HEK293 (cell line): ENCODE measurements at regions not wholly inside any gene's neighbourhood (a gene's known extent, or its start where the extent isn't known, plus 50 kb on each side); places are given as distances from the start of the nearest gene placed in this dataset.

ENCODE experiments used
- CTCF ChIA-PET: fragments of 350-600 bp; formaldehyde crosslinking; extraction: SDS; loops from one replicate; lab custom pipeline; 2021; ENCODE audit warnings: antibody characterized with exemption; lab: Yijun Ruan, JAX
- POLR2A ChIA-PET: fragments of 300-600 bp; formaldehyde crosslinking; extraction: SDS; loops from one replicate; lab custom pipeline; 2020; ENCODE audit warnings: antibody characterized with exemption, inconsistent platforms; lab: Yijun Ruan, JAX
- H3K27ac ChIP-seq: fragments of 200-500 bp; sonication (Bioruptor generic); 2 replicates; pipeline ENCODE4 v1.5.1; 2014; ENCODE audit warnings: low read depth, low read length, control low read depth, inconsistent platforms; ENCODE audit errors: extremely low read depth
- H3K36me3 ChIP-seq, 2 experiments: fragments of 200-500 bp in 1 of 2; sonication (Bioruptor generic) in 1 of 2; 1 replicate in 1 of 2; 2 replicates in 1 of 2; pipeline ENCODE4 v1.5.1; 2014 to 2017; ENCODE audit warnings: inconsistent platforms in 2 of 2, low read length in 2 of 2; ENCODE audit not compliant: control insufficient read depth in 2 of 2, insufficient read depth in 1 of 2
- H3K4me1 ChIP-seq: fragments of 200-500 bp; sonication (Bioruptor generic); 2 replicates; pipeline ENCODE4 v1.5.1; 2014; ENCODE audit warnings: mild to moderate bottlenecking, low read length, inconsistent platforms; ENCODE audit not compliant: control insufficient read depth, insufficient read depth
- H3K4me3 ChIP-seq: 2 replicates; pipeline ENCODE4 v1.5.1; 2011; ENCODE audit warnings: low read depth, mild to moderate bottlenecking, control low read depth, low read length, moderate library complexity
- H3K9me3 ChIP-seq: fragments of 200-500 bp; sonication (Bioruptor generic); 2 replicates; pipeline ENCODE4 v1.5.1; 2014; ENCODE audit warnings: low read depth, low read length, inconsistent platforms; ENCODE audit not compliant: control insufficient read depth, insufficient read depth
- HOXD13 ChIP-seq: sonication (generic); formaldehyde crosslinking; IDR thresholded peaks from 2 replicates; pipeline ENCODE4 v1.8.0; 2022; ENCODE audit warnings: missing genetic modification reagents, borderline replicate concordance
- RBAK ChIP-seq: fragments of 450-650 bp; formaldehyde crosslinking; IDR thresholded peaks from 2 replicates; pipeline ENCODE4 v1.5.1; 2016; ENCODE audit warnings: missing biosample characterization, missing genetic modification characterization
- SP2 ChIP-seq: fragments of 450-650 bp; formaldehyde crosslinking; IDR thresholded peaks from 2 replicates; pipeline ENCODE4 v1.5.1; 2016; ENCODE audit warnings: missing biosample characterization, missing genetic modification characterization
- SP7 ChIP-seq: fragments of 450-650 bp; formaldehyde crosslinking; IDR thresholded peaks from 2 replicates; pipeline ENCODE4 v1.5.1; 2016; ENCODE audit warnings: missing biosample characterization, missing genetic modification characterization
- WT1 ChIP-seq: fragments of 450-650 bp; formaldehyde crosslinking; IDR thresholded peaks from 2 replicates; pipeline ENCODE4 v1.5.1; 2016; ENCODE audit warnings: missing biosample characterization, missing genetic modification characterization
- ZBTB1 ChIP-seq: fragments of 450-650 bp; formaldehyde crosslinking; IDR thresholded peaks from 2 replicates; pipeline ENCODE4 v1.5.1; 2016; ENCODE audit warnings: missing biosample characterization, missing genetic modification characterization
- ZBTB8A ChIP-seq: fragments of 450-650 bp; formaldehyde crosslinking; IDR thresholded peaks from 2 replicates; pipeline ENCODE4 v1.5.1; 2016; ENCODE audit warnings: missing biosample characterization, missing genetic modification characterization
- ZFHX2 ChIP-seq: fragments of 450-650 bp; formaldehyde crosslinking; conservative IDR thresholded peaks from 2 replicates; pipeline ENCODE4 v1.5.1; 2016; ENCODE audit warnings: missing biosample characterization, missing genetic modification characterization
- ZFP37 ChIP-seq: fragments of 450-650 bp; formaldehyde crosslinking; IDR thresholded peaks from 2 replicates; pipeline ENCODE4 v1.5.1; 2016; ENCODE audit warnings: missing biosample characterization, missing genetic modification characterization
- ZIC2 ChIP-seq: fragments of 450-650 bp; formaldehyde crosslinking; IDR thresholded peaks from 2 replicates; pipeline ENCODE4 v1.5.1; 2016; ENCODE audit warnings: missing biosample characterization, missing genetic modification characterization
- ZNF10 ChIP-seq: fragments of 450-650 bp; formaldehyde crosslinking; IDR thresholded peaks from 2 replicates; pipeline ENCODE4 v1.5.1; 2017; ENCODE audit warnings: missing biosample characterization, missing genetic modification characterization
- ZNF132 ChIP-seq: fragments of 450-650 bp; formaldehyde crosslinking; IDR thresholded peaks from 2 replicates; pipeline ENCODE4 v1.5.1; 2017; ENCODE audit warnings: missing biosample characterization, missing genetic modification characterization, borderline replicate concordance
- ZNF175 ChIP-seq: fragments of 450-650 bp; formaldehyde crosslinking; IDR thresholded peaks from 2 replicates; pipeline ENCODE4 v1.5.1; 2016; ENCODE audit warnings: missing biosample characterization, missing genetic modification characterization
- ZNF221 ChIP-seq: fragments of 450-650 bp; formaldehyde crosslinking; IDR thresholded peaks from 2 replicates; pipeline ENCODE4 v1.5.1; 2017; ENCODE audit warnings: missing biosample characterization, missing genetic modification characterization, borderline replicate concordance
- ZNF266 ChIP-seq: fragments of 450-650 bp; formaldehyde crosslinking; IDR thresholded peaks from 2 replicates; pipeline ENCODE4 v1.5.1; 2016; ENCODE audit warnings: missing biosample characterization, missing genetic modification characterization, low read depth
- ZNF596 ChIP-seq: fragments of 450-650 bp; IDR thresholded peaks from 2 replicates; pipeline ENCODE4 v1.5.0; 2018; ENCODE audit warnings: missing biosample characterization, mild to moderate bottlenecking, missing genetic modification characterization, moderate library complexity
- ZNF654 ChIP-seq: fragments of 450-650 bp; formaldehyde crosslinking; IDR thresholded peaks from 2 replicates; pipeline ENCODE4 v1.5.1; 2016; ENCODE audit warnings: low read depth, missing biosample characterization, missing genetic modification characterization
- ZNF670 ChIP-seq: fragments of 450-650 bp; formaldehyde crosslinking; IDR thresholded peaks from 2 replicates; pipeline ENCODE4 v1.5.1; 2016; ENCODE audit warnings: missing biosample characterization, missing genetic modification characterization, low read depth
- ZNF768 ChIP-seq: fragments of 450-650 bp; formaldehyde crosslinking; IDR thresholded peaks from 2 replicates; pipeline ENCODE4 v1.5.1; 2018; ENCODE audit warnings: missing biosample characterization, mild to moderate bottlenecking, missing genetic modification characterization
- ZNF791 ChIP-seq: fragments of 450-650 bp; formaldehyde crosslinking; IDR thresholded peaks from 2 replicates; pipeline ENCODE4 v1.5.1; 2016; ENCODE audit warnings: missing biosample characterization, missing genetic modification characterization
- TF ChIP-seq, protein P1 (sequence below): fragments of 450-650 bp; formaldehyde crosslinking; IDR thresholded peaks from 2 replicates; pipeline ENCODE4 v1.5.1; 2017; ENCODE audit warnings: missing biosample characterization, missing genetic modification characterization
- TF ChIP-seq, protein P2 (sequence below): fragments of 450-650 bp; formaldehyde crosslinking; IDR thresholded peaks from 2 replicates; pipeline ENCODE4 v1.5.0; 2017; ENCODE audit warnings: missing biosample characterization, missing genetic modification characterization, borderline replicate concordance
- TF ChIP-seq, protein P3 (sequence below): fragments of 450-650 bp; formaldehyde crosslinking; IDR thresholded peaks from 2 replicates; pipeline ENCODE4 v1.5.1; 2017; ENCODE audit warnings: missing biosample characterization, missing genetic modification characterization

DNA sequence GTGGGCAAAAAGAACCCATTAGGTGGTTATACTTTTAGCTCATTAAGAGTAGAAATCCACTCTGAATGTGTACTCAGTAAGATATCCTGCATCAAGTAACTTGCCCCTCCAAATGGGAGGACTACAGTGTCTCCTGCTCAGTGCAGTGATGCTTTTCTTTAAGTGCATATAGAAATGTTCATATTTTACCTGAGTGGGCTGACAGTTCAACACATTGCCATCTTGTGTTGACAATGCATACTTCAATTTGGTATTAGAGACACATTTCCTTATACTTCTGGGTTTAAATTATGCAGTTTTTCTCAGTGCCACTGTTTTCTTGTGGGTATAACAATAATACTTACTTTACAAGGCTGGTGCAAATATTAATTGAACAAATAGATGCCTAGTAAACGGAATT, 318.6 kb upstream of the TMPRSS15 start:
- Histone ChIP-seq H3K4me1 (no peaks in the 10 kb centered on the region), H3K4me3 (no peak overlapping the region), H3K36me3 (no peaks in the 10 kb centered on the region), H3K27ac (no peak overlapping the region), H3K9me3 (no peaks in the 10 kb centered on the region)
- no peak for TF ChIP-seq ZBTB8A (tag by site-specific recombination)
- TF ChIP-seq ZNF10 (tag by site-specific recombination), result no peak
- TF ChIP-seq SP7 (tag by site-specific recombination), result no peak
- no peak for TF ChIP-seq ZIC2 (tag by site-specific recombination)
- no peak for TF ChIP-seq ZNF670
- ChIA-PET POLR2A (no interaction called here), CTCF (interaction anchor here (0.7 kb wide), 1 partner anchor 786 kb away, joined by 3 read pairs; no protein-coding TSS in a partner anchor)

- Histone ChIP-seq H3K27ac (no peak overlapping the region), H3K36me3 (no peaks in the 10 kb centered on the region), H3K4me3 (no peak overlapping the region), H3K4me1 (no peaks in the 10 kb centered on the region), H3K9me3 (no peaks in the 10 kb centered on the region)
- CTCF ChIA-PET, result interaction anchor here (0.7 kb wide), 1 partner anchor 785 kb away, joined by 3 read pairs; no protein-coding TSS in a partner anchor
- TF ChIP-seq ZNF596 (tag by site-specific recombination) (no peak), ZNF654 (no peak), ZNF791 (tag by site-specific recombination) (no peak)
- POLR2A ChIA-PET, result no interaction called here
Measured at GRCh38 chr21:18723171-18723570, 319.6 kb upstream of the TMPRSS15 start.

DNA sequence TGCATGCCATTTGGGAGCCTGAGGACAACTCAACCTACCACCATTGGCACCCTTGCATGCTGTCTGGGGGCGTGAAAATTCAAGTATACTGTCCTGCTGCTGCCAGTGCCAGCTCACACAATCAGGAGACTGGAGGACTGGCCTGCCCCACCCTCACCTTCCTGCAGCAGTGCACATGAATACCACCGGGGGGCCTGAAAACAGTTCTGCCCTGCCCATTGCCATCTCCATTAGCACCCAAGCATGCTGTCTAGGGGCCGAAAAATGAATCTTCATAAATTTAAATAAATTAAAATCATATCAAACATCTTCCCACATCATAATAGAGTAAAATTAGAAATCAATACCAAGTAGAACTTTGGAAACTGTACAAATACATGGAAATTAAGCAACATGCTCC, 322.1 kb upstream of the TMPRSS15 start:
- Histone ChIP-seq H3K4me3 (no peak overlapping the region), H3K27ac (no peak overlapping the region), H3K36me3 (no peaks in the 10 kb centered on the region), H3K9me3 (no peaks in the 10 kb centered on the region), H3K4me1 (no peaks in the 10 kb centered on the region)
- ChIA-PET CTCF (no interaction called here), POLR2A (no interaction called here)
- TF ChIP-seq SP2 (tag by site-specific recombination) (no peak), ZNF791 (tag by site-specific recombination) (no peak)

DNA sequence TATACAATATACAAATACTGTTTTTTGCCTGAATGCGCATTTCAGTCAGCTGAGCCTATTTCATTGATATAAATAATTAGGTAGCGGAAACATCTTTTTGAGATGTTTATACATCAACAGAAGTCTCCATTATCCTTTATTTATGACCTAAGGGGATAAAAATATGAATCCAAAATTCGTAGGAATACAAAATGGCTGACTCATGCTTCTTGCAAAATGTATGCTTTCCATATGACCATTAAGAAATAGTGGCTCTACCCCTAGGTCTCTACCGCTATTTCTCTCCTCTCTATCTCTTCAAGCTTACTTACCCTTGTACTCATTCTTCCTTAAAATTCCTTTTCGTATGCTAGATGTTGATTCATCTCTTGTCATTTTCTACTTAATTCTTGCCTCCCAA, 338.4 kb upstream of the TMPRSS15 start:
- no peaks in the 10 kb centered on the region for H3K36me3 ChIP-seq
- no peak overlapping the region for H3K27ac ChIP-seq
- no peaks in the 10 kb centered on the region for H3K4me1 ChIP-seq
- ChIA-PET POLR2A (no interaction called here), CTCF (interaction anchor here (0.7 kb wide), 1 partner anchor 57 kb away, joined by 3 read pairs; no protein-coding TSS in a partner anchor)
- no peak for TF ChIP-seq ZNF10 (tag by site-specific recombination)
- no peak for TF ChIP-seq RBAK
- TF ChIP-seq ZBTB1 (tag by site-specific recombination), result no peak
- no peak for TF ChIP-seq ZFP37 (tag by site-specific recombination)
- no peak for TF ChIP-seq ZFHX2 (tag by site-specific recombination)
- no peak for TF ChIP-seq ZIC2 (tag by site-specific recombination)
- no peak for TF ChIP-seq ZNF266 (tag by site-specific recombination)
- no peak for TF ChIP-seq ZNF175 (tag by site-specific recombination)
- no peak for TF ChIP-seq ZNF768
- TF ChIP-seq, protein P1, sequence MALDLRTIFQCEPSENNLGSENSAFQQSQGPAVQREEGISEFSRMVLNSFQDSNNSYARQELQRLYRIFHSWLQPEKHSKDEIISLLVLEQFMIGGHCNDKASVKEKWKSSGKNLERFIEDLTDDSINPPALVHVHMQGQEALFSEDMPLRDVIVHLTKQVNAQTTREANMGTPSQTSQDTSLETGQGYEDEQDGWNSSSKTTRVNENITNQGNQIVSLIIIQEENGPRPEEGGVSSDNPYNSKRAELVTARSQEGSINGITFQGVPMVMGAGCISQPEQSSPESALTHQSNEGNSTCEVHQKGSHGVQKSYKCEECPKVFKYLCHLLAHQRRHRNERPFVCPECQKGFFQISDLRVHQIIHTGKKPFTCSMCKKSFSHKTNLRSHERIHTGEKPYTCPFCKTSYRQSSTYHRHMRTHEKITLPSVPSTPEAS, result no peak
- TF ChIP-seq, protein P2, sequence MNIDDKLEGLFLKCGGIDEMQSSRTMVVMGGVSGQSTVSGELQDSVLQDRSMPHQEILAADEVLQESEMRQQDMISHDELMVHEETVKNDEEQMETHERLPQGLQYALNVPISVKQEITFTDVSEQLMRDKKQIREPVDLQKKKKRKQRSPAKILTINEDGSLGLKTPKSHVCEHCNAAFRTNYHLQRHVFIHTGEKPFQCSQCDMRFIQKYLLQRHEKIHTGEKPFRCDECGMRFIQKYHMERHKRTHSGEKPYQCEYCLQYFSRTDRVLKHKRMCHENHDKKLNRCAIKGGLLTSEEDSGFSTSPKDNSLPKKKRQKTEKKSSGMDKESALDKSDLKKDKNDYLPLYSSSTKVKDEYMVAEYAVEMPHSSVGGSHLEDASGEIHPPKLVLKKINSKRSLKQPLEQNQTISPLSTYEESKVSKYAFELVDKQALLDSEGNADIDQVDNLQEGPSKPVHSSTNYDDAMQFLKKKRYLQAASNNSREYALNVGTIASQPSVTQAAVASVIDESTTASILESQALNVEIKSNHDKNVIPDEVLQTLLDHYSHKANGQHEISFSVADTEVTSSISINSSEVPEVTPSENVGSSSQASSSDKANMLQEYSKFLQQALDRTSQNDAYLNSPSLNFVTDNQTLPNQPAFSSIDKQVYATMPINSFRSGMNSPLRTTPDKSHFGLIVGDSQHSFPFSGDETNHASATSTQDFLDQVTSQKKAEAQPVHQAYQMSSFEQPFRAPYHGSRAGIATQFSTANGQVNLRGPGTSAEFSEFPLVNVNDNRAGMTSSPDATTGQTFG (tag by site-specific recombination), result no peak
- TF ChIP-seq ZNF132, result no peak
- TF ChIP-seq WT1 (tag by site-specific recombination), result no peak
- no peak for TF ChIP-seq ZNF221 (tag by site-specific recombination)
- no peak for TF ChIP-seq HOXD13 (CRISPR knock-in tag)
- TF ChIP-seq, protein P3, sequence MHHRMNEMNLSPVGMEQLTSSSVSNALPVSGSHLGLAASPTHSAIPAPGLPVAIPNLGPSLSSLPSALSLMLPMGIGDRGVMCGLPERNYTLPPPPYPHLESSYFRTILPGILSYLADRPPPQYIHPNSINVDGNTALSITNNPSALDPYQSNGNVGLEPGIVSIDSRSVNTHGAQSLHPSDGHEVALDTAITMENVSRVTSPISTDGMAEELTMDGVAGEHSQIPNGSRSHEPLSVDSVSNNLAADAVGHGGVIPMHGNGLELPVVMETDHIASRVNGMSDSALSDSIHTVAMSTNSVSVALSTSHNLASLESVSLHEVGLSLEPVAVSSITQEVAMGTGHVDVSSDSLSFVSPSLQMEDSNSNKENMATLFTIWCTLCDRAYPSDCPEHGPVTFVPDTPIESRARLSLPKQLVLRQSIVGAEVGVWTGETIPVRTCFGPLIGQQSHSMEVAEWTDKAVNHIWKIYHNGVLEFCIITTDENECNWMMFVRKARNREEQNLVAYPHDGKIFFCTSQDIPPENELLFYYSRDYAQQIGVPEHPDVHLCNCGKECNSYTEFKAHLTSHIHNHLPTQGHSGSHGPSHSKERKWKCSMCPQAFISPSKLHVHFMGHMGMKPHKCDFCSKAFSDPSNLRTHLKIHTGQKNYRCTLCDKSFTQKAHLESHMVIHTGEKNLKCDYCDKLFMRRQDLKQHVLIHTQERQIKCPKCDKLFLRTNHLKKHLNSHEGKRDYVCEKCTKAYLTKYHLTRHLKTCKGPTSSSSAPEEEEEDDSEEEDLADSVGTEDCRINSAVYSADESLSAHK (tag by site-specific recombination), result no peak
- no peaks in the 10 kb centered on the region; the same call in 1 of the 2 replicates for H3K9me3 ChIP-seq
- H3K4me3 ChIP-seq, result no peak overlapping the region
